ENCODE measurements at regions not wholly inside any gene's neighbourhood (a gene's known extent, or its start where the extent isn't known, plus 50 kb on each side); places are given as distances from the start of the nearest gene placed in this dataset.

GRCh38 chr11:39174196-39174595 is 2285.3 kb downstream of the LRRC4C start:
- H3K27ac Mint-ChIP-seq (ENCODE audit: unreplicated experiment), result no peak overlapping the region
- H3K27me3 Mint-ChIP-seq (ENCODE audit: unreplicated experiment), result no peaks in the 10 kb centered on the region
- no peaks in the 10 kb centered on the region for H3K36me3 Mint-ChIP-seq (ENCODE audit: low read depth, unreplicated experiment)
- no peak for TF ChIP-seq CTCF (IDR thresholded peaks at IDR 0.05; ENCODE audit: unreplicated experiment)
- no peak overlapping the region for H3K4me3 Mint-ChIP-seq (ENCODE audit: unreplicated experiment)
- H3K4me1 Mint-ChIP-seq (ENCODE audit: unreplicated experiment), result no peaks in the 10 kb centered on the region
- H3K9me3 Mint-ChIP-seq (ENCODE audit: unreplicated experiment), result no peaks in the 10 kb centered on the region
- DNase-seq (ENCODE audit: low spot score), result no peak

GRCh38 chr11:39165021-39165420 is 2294.4 kb downstream of the LRRC4C start:
- no peaks in the 10 kb centered on the region for H3K4me1 Mint-ChIP-seq (ENCODE audit: unreplicated experiment)
- no peaks in the 10 kb centered on the region for H3K27me3 Mint-ChIP-seq (ENCODE audit: unreplicated experiment)
- no peak for TF ChIP-seq CTCF (IDR thresholded peaks at IDR 0.05; ENCODE audit: unreplicated experiment)
- H3K9me3 Mint-ChIP-seq (ENCODE audit: unreplicated experiment), result no peaks in the 10 kb centered on the region
- no peak overlapping the region for H3K4me3 Mint-ChIP-seq (ENCODE audit: unreplicated experiment)
- DNase-seq (ENCODE audit: low spot score), result no peak
- H3K27ac Mint-ChIP-seq (ENCODE audit: unreplicated experiment), result no peak overlapping the region
- H3K36me3 Mint-ChIP-seq (ENCODE audit: low read depth, unreplicated experiment), result no peaks in the 10 kb centered on the region

GRCh38 chr11:39149214-39149613 is 2310.2 kb downstream of the LRRC4C start:
- Mint-ChIP-seq H3K36me3 (ENCODE audit: low read depth, unreplicated experiment) (no peaks in the 10 kb centered on the region), H3K27ac (ENCODE audit: unreplicated experiment) (no peak overlapping the region), H3K27me3 (ENCODE audit: unreplicated experiment) (peaks cover 3% of the 10 kb centered on the region), H3K4me3 (ENCODE audit: unreplicated experiment) (no peak overlapping the region), H3K9me3 (ENCODE audit: unreplicated experiment) (no peaks in the 10 kb centered on the region), H3K4me1 (ENCODE audit: unreplicated experiment) (no peaks in the 10 kb centered on the region)
- TF ChIP-seq CTCF (IDR thresholded peaks at IDR 0.05; ENCODE audit: unreplicated experiment), result no peak
- DNase-seq (ENCODE audit: low spot score), result no peak

- H3K27ac Mint-ChIP-seq (ENCODE audit: unreplicated experiment), result no peak overlapping the region
- H3K4me3 Mint-ChIP-seq (ENCODE audit: unreplicated experiment), result no peak overlapping the region
- H3K27me3 Mint-ChIP-seq (ENCODE audit: unreplicated experiment), result peaks cover 3% of the 10 kb centered on the region
- no peak for TF ChIP-seq CTCF (IDR thresholded peaks at IDR 0.05; ENCODE audit: unreplicated experiment)
- no peak for DNase-seq (ENCODE audit: low spot score)
- no peaks in the 10 kb centered on the region for H3K4me1 Mint-ChIP-seq (ENCODE audit: unreplicated experiment)
- H3K36me3 Mint-ChIP-seq (ENCODE audit: low read depth, unreplicated experiment), result no peaks in the 10 kb centered on the region
- no peaks in the 10 kb centered on the region for H3K9me3 Mint-ChIP-seq (ENCODE audit: unreplicated experiment)
Observed at GRCh38 chr11:39145346-39145745, 2314.1 kb downstream of the LRRC4C start.

- no peak for DNase-seq (ENCODE audit: low spot score)
- Mint-ChIP-seq H3K9me3 (ENCODE audit: unreplicated experiment) (no peaks in the 10 kb centered on the region), H3K4me3 (ENCODE audit: unreplicated experiment) (no peak overlapping the region), H3K36me3 (ENCODE audit: low read depth, unreplicated experiment) (no peaks in the 10 kb centered on the region), H3K27me3 (ENCODE audit: unreplicated experiment) (no peaks in the 10 kb centered on the region), H3K4me1 (ENCODE audit: unreplicated experiment) (no peaks in the 10 kb centered on the region), H3K27ac (ENCODE audit: unreplicated experiment) (no peak overlapping the region)
- TF ChIP-seq CTCF (IDR thresholded peaks at IDR 0.05; ENCODE audit: unreplicated experiment), result no peak
Observed at GRCh38 chr11:39144351-39145130, 2314.9 kb downstream of the LRRC4C start.
